Activated T-cell treated with anti-CD3 and anti-CD28 coated beads for 4 hours (primary cell): ENCODE measurements at regions not wholly inside any gene's neighbourhood (a gene's known extent, or its start where the extent isn't known, plus 50 kb on each side); places are given as distances from the start of the nearest gene placed in this dataset.

Source experiments
- DNase-seq: peaks from one replicate; pipeline ENCODE4 v3.0.0-alpha.2; 2020

GRCh38 chr16:51559901-51560300, 408.8 kb upstream of the SALL1 start:
- DNase-seq, result no peak

- no peak for DNase-seq
These were observed 406.6 kb upstream of the SALL1 start for GRCh38 chr16:51557670-51558069.

- DNase-seq, result no peak
These were observed 405.7 kb upstream of the SALL1 start for GRCh38 chr16:51556694-51557340.

GRCh38 chr16:51553910-51554309, 402.8 kb upstream of the SALL1 start:
- DNase-seq, result no peak

- no peak for DNase-seq
These were observed 402.2 kb upstream of the SALL1 start for GRCh38 chr16:51553314-51553713.

GRCh38 chr16:51550800-51551347, 399.8 kb upstream of the SALL1 start:
- DNase-seq, result no peak

GRCh38 chr16:51549836-51550235, 398.8 kb upstream of the SALL1 start:
- no peak for DNase-seq

GRCh38 chr16:51545951-51546350, 394.9 kb upstream of the SALL1 start:
- DNase-seq, result no peak

GRCh38 chr16:51544851-51545467, 393.9 kb upstream of the SALL1 start:
- DNase-seq, result no peak

GRCh38 chr16:51543971-51544370, 392.9 kb upstream of the SALL1 start:
- no peak for DNase-seq

GRCh38 chr16:51542981-51543815, 392.1 kb upstream of the SALL1 start:
- DNase-seq, result no peak

- DNase-seq, result no peak
These were observed 389.2 kb upstream of the SALL1 start for GRCh38 chr16:51540259-51540658.

- DNase-seq, result no peak
These were observed 387.8 kb upstream of the SALL1 start for GRCh38 chr16:51538707-51539498.

- DNase-seq, result no peak
These were observed 384.5 kb upstream of the SALL1 start for GRCh38 chr16:51535591-51535990.

- no peak for DNase-seq
These were observed 381.5 kb upstream of the SALL1 start for GRCh38 chr16:51532551-51532950.

- DNase-seq, result no peak
These were observed 380.2 kb upstream of the SALL1 start for GRCh38 chr16:51531271-51531670.

- no peak for DNase-seq
These were observed 376.3 kb upstream of the SALL1 start for GRCh38 chr16:51527349-51527748.

GRCh38 chr16:51526621-51527020, 375.6 kb upstream of the SALL1 start:
- no peak for DNase-seq

- no peak for DNase-seq
These were observed 373.7 kb upstream of the SALL1 start for GRCh38 chr16:51524555-51525373.

- no peak for DNase-seq
These were observed 373.0 kb upstream of the SALL1 start for GRCh38 chr16:51524070-51524469.

- no peak for DNase-seq
These were observed 372.3 kb upstream of the SALL1 start for GRCh38 chr16:51523400-51523799.

- DNase-seq, result no peak
These were observed 371.8 kb upstream of the SALL1 start for GRCh38 chr16:51522902-51523301.
